ENCODE measurements at regions not wholly inside any gene's neighbourhood (a gene's known extent, or its start where the extent isn't known, plus 50 kb on each side); places are given as distances from the start of the nearest gene placed in this dataset.

GRCh38 chrX:99613041-99613440 lies 797.0 kb downstream of the PCDH19 start:
- TF ChIP-seq TCF12 (IDR thresholded peaks at IDR 0.05; ENCODE audit: low read depth, low read length) (no peak), BACH1 (IDR thresholded peaks at IDR 0.05; ENCODE audit: low read length) (no peak), ZNF274 (IDR thresholded peaks at IDR 0.05; ENCODE audit: borderline replicate concordance, extremely low read depth, low read length) (no peak), SUZ12 (IDR thresholded peaks at IDR 0.05; ENCODE audit: low read length) (no peak), POLR2A (IDR thresholded peaks at IDR 0.05; ENCODE audit: control extremely low read depth in 1 of 2, low read depth in 2 of 2, low read length in 2 of 2) (no peak), YY1 (IDR thresholded peaks at IDR 0.05; ENCODE audit: low read depth, low read length) (no peak), TBP (IDR thresholded peaks at IDR 0.05; ENCODE audit: low read depth, low read length) (no peak), JUND (IDR thresholded peaks at IDR 0.05; ENCODE audit: low read length) (no peak), FOSL1 (IDR thresholded peaks at IDR 0.05; ENCODE audit: insufficient read depth, low read depth, low read length) (no peak), CBX5 (IDR thresholded peaks at IDR 0.05; ENCODE audit: low read depth, low read length) (no peak), POLR2AphosphoS5 (IDR thresholded peaks at IDR 0.05; ENCODE audit: low read depth, low read length) (no peak), SP1 (IDR thresholded peaks at IDR 0.05; ENCODE audit: low read depth, low read length) (no peak), NANOG (IDR thresholded peaks at IDR 0.05; ENCODE audit: insufficient read depth, low read depth, low read length, poor library complexity, severe bottlenecking) (no peak), NRF1 (IDR thresholded peaks at IDR 0.05; ENCODE audit: low read depth, low read length) (no peak), SP4 (IDR thresholded peaks at IDR 0.05; ENCODE audit: low read length) (no peak), CEBPB (IDR thresholded peaks at IDR 0.05; ENCODE audit: low read depth, low read length) (no peak)
- H3K56ac ChIP-seq (replicated peaks; ENCODE audit: insufficient read length, low read depth, low read length) = no peak overlapping the region
- no peak overlapping the region for H2BK15ac ChIP-seq (ENCODE audit: low read length)

More at GRCh38 chrX:99613041-99613440, 797.0 kb downstream of the PCDH19 start:
- FAIRE-seq (no peak), DNase-seq (ENCODE audit: low read depth in 1 of 2, low spot score in 2 of 2) (no peak)
- H4K5ac ChIP-seq (ENCODE audit: insufficient read length, low read depth, low read length) = no peak overlapping the region
- H3K79me1 ChIP-seq (ENCODE audit: low read depth, low read length) = no peaks in the 10 kb centered on the region
- no peaks in the 10 kb centered on the region for H3K79me2 ChIP-seq (ENCODE audit: control insufficient read depth in 1 of 2, insufficient read depth in 2 of 2, low read length in 2 of 2)
- no peak overlapping the region for H4K91ac ChIP-seq (replicated peaks; ENCODE audit: insufficient read length, low read length)
- H2BK120ac ChIP-seq (replicated peaks; ENCODE audit: low read depth, low read length) = no peak overlapping the region
- H3K36me3 ChIP-seq (ENCODE audit: control insufficient read depth in 2 of 4, insufficient read depth in 4 of 4, low read length in 3 of 4) = no peaks in the 10 kb centered on the region
- H3K4me3 ChIP-seq (ENCODE audit: extremely low read depth in 1 of 4, insufficient read depth in 2 of 4, low read depth in 3 of 4, low read length in 4 of 4) = no peak overlapping the region
- no peak overlapping the region for H3K23ac ChIP-seq (ENCODE audit: insufficient read length)
- H3K27ac ChIP-seq (ENCODE audit: low read depth, low read length) = no peak overlapping the region
- H3K14ac ChIP-seq (ENCODE audit: insufficient read length) = no peak overlapping the region
- no peak overlapping the region for H3K4ac ChIP-seq (replicated peaks; ENCODE audit: insufficient read length, low read depth, low read length)
- no peaks in the 10 kb centered on the region for H3K23me2 ChIP-seq (ENCODE audit: low read depth, low read length)
- POLR2A ChIA-PET (ENCODE audit: partially characterized antibody) = interaction anchor here (0.6 kb wide), 1 partner anchor 471 kb away, joined by 4 read pairs; no protein-coding TSS in a partner anchor
- no peak overlapping the region for H2BK12ac ChIP-seq (ENCODE audit: low read depth, low read length)
- H3K4me1 ChIP-seq (replicated peaks in 1 of 4; ENCODE audit: control insufficient read depth in 3 of 4, insufficient read depth in 4 of 4, low read length in 3 of 4) = peaks cover 0 to 4% (median 0%) of the 10 kb centered on the region in 4 experiments; a peak in 2 of 7 replicates
- no peak overlapping the region for H3K9ac ChIP-seq (replicated peaks in 1 of 4; ENCODE audit: extremely low read depth in 1 of 4, low read depth in 3 of 4, low read length in 3 of 4)
- no peak overlapping the region for H2AFZ ChIP-seq (ENCODE audit: low read length)
- no peak overlapping the region for H2BK5ac ChIP-seq (ENCODE audit: low read depth, low read length)
- no peaks in the 10 kb centered on the region for H3K9me3 ChIP-seq (ENCODE audit: insufficient read depth in 2 of 2, low read depth in 1 of 2, low read length in 1 of 2)
- CTCF ChIA-PET (ENCODE audit: partially characterized antibody) = no interaction called here
- H3K27me3 ChIP-seq (replicated peaks in 1 of 4; ENCODE audit: control insufficient read depth in 3 of 4, extremely low read depth in 1 of 4, insufficient read depth in 3 of 4, low read length in 3 of 4) = no peaks in the 10 kb centered on the region
- H4K8ac ChIP-seq (ENCODE audit: extremely low read depth, insufficient read depth, low read length) = no peak overlapping the region
- H3K18ac ChIP-seq (ENCODE audit: extremely low read depth, low read length) = no peak overlapping the region
- H2AK5ac ChIP-seq (ENCODE audit: low read depth, low read length) = no peak overlapping the region
- no peaks in the 10 kb centered on the region for H4K20me1 ChIP-seq (replicated peaks in 1 of 2; ENCODE audit: control insufficient read depth in 1 of 2, insufficient read depth in 2 of 2, low read length in 2 of 2)
- no peak overlapping the region for H3K4me2 ChIP-seq (ENCODE audit: insufficient read depth in 1 of 2, low read depth in 2 of 2, low read length in 2 of 2)
- H2BK20ac ChIP-seq (ENCODE audit: low read length) = no peak overlapping the region

Measured in H1 (cell line).